Glomerular visceral epithelial cell (primary cell): ENCODE measurements at regions not wholly inside any gene's neighbourhood (a gene's known extent, or its start where the extent isn't known, plus 50 kb on each side); places are given as distances from the start of the nearest gene placed in this dataset.
A peak's percentile ranks its signal among the peaks of the same experiment; 100 is the strongest.
"Not testable (repeated sequence)": the region's sequence is repeated elsewhere in the genome, so short reads cannot be mapped to it uniquely, and the experiment has no call there.

Experiments used
- DNase-seq: peaks from one replicate; pipeline ENCODE4 v3.0.0-alpha.2; 2016; ENCODE audit errors: extremely low spot score

- peak; percentile 80 for DNase-seq
These were observed 59.2 kb upstream of the ADGRB3 start for GRCh38 chr6:68575765-68576439.

- no peak for DNase-seq
These were observed 62.1 kb upstream of the ADGRB3 start for GRCh38 chr6:68572975-68573374.

- peak; percentile 14 for DNase-seq
These were observed 62.6 kb upstream of the ADGRB3 start for GRCh38 chr6:68572525-68572924.

GRCh38 chr6:68559716-68560115 is 75.4 kb upstream of the ADGRB3 start:
- DNase-seq = peak; percentile 54

- DNase-seq = peak; percentile 5
These were observed 76.0 kb upstream of the ADGRB3 start for GRCh38 chr6:68559070-68559469.

- no peak for DNase-seq
These were observed 88.5 kb upstream of the ADGRB3 start for GRCh38 chr6:68546620-68547019.

GRCh38 chr6:68544450-68544849 is 90.6 kb upstream of the ADGRB3 start:
- no peak for DNase-seq

- DNase-seq = no peak
These were observed 101.7 kb upstream of the ADGRB3 start for GRCh38 chr6:68533339-68533795.

- no peak for DNase-seq
These were observed 107.4 kb upstream of the ADGRB3 start for GRCh38 chr6:68527691-68528090.

- DNase-seq = no peak
These were observed 128.2 kb upstream of the ADGRB3 start for GRCh38 chr6:68506911-68507310.

- no peak for DNase-seq
These were observed 132.1 kb upstream of the ADGRB3 start for GRCh38 chr6:68502946-68503345.

- peak; percentile 34 for DNase-seq
These were observed 137.2 kb upstream of the ADGRB3 start for GRCh38 chr6:68497927-68498326.

GRCh38 chr6:68494880-68495279 is 140.2 kb upstream of the ADGRB3 start:
- not testable (repeated sequence) for DNase-seq

GRCh38 chr6:68476611-68477010 is 158.5 kb upstream of the ADGRB3 start:
- no peak for DNase-seq

GRCh38 chr6:68473433-68474210 is 161.5 kb upstream of the ADGRB3 start:
- DNase-seq = peak; percentile 68

- DNase-seq = peak; percentile 9
These were observed 166.7 kb upstream of the ADGRB3 start for GRCh38 chr6:68468244-68468884.

GRCh38 chr6:68458447-68458846 is 176.6 kb upstream of the ADGRB3 start:
- no peak for DNase-seq

GRCh38 chr6:68447112-68447511 is 188.0 kb upstream of the ADGRB3 start:
- no peak for DNase-seq

- DNase-seq = no peak
These were observed 189.2 kb upstream of the ADGRB3 start for GRCh38 chr6:68445926-68446325.

GRCh38 chr6:68443704-68444103 is 191.4 kb upstream of the ADGRB3 start:
- DNase-seq = no peak

- DNase-seq = peak; percentile 69
These were observed 207.5 kb upstream of the ADGRB3 start for GRCh38 chr6:68427630-68428029.

- DNase-seq = no peak
These were observed 225.1 kb upstream of the ADGRB3 start for GRCh38 chr6:68410021-68410420.

GRCh38 chr6:68400396-68400795 is 234.7 kb upstream of the ADGRB3 start:
- no peak for DNase-seq
